ENCODE measurements at regions not wholly inside any gene's neighbourhood (a gene's known extent, or its start where the extent isn't known, plus 50 kb on each side); places are given as distances from the start of the nearest gene placed in this dataset.

- TF ChIP-seq CTCF (conservative IDR thresholded peaks at IDR 0.05; ENCODE audit: low read depth in 2 of 2) (no peak), EZH2 (IDR thresholded peaks at IDR 0.05; ENCODE audit: low read depth, unreplicated experiment) (no peak), REST (IDR thresholded peaks at IDR 0.05; ENCODE audit: unreplicated experiment) (no peak), ETS1 (IDR thresholded peaks at IDR 0.05) (no peak), EZH2phosphoT487 (IDR thresholded peaks at IDR 0.05; ENCODE audit: unreplicated experiment) (no peak), CREB1 (CRISPR knock-in tag; IDR thresholded peaks at IDR 0.05; ENCODE audit: low read depth) (no peak), NANOG (IDR thresholded peaks at IDR 0.05; ENCODE audit: borderline replicate concordance) (no peak), JUNB (IDR thresholded peaks at IDR 0.05; ENCODE audit: unreplicated experiment) (no peak), POLR2AphosphoS5 (IDR thresholded peaks at IDR 0.05; ENCODE audit: low read depth) (no peak)
These were observed 668.6 kb downstream of the UTRN start for GRCh38 chr6:144953552-144954240.

Data from GM23338 (cell line).